ENCODE measurements at regions not wholly inside any gene's neighbourhood (a gene's known extent, or its start where the extent isn't known, plus 50 kb on each side); places are given as distances from the start of the nearest gene placed in this dataset.
"Not testable (repeated sequence)": the region's sequence is repeated elsewhere in the genome, so short reads cannot be mapped to it uniquely, and the experiment has no call there.

DNA sequence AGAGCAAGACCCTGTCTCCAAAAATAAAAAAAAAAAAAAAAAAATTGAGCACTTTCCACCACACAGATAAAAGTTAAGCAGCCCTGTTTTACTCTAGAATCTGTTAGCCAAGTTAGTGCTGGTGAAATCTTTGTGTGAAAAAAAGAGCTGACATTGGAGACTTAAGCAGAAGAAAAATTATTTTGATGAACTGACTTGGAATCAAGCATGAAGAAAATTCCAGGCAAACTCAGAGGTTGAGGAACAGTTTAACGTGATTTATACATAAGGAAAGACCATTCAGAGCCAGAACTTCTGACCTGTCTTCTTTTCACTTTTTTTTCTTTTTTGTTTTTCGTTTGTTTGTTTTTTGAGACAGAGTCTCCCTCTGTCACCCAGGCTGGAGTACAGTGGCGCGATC is 79.6 kb upstream of the RBPJ start:
- H3K27ac ChIP-seq: no peak overlapping the region
- no peaks in the 10 kb centered on the region for H3K36me3 ChIP-seq
- TF ChIP-seq, protein P1, sequence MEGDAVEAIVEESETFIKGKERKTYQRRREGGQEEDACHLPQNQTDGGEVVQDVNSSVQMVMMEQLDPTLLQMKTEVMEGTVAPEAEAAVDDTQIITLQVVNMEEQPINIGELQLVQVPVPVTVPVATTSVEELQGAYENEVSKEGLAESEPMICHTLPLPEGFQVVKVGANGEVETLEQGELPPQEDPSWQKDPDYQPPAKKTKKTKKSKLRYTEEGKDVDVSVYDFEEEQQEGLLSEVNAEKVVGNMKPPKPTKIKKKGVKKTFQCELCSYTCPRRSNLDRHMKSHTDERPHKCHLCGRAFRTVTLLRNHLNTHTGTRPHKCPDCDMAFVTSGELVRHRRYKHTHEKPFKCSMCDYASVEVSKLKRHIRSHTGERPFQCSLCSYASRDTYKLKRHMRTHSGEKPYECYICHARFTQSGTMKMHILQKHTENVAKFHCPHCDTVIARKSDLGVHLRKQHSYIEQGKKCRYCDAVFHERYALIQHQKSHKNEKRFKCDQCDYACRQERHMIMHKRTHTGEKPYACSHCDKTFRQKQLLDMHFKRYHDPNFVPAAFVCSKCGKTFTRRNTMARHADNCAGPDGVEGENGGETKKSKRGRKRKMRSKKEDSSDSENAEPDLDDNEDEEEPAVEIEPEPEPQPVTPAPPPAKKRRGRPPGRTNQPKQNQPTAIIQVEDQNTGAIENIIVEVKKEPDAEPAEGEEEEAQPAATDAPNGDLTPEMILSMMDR (IDR thresholded peaks at IDR 0.05): no peak
- H3K4me1 ChIP-seq: peaks cover 3 to 5% of the 10 kb centered on the region in 2 donors
- no peaks in the 10 kb centered on the region for H3K27me3 ChIP-seq
- no peak for ATAC-seq
- H3K4me3 ChIP-seq: no peak overlapping the region
- H3K9me3 ChIP-seq: no peaks in the 10 kb centered on the region
- DNase-seq: no peak
- intact Hi-C loops (cut with DNase I): no loop called here

DNA sequence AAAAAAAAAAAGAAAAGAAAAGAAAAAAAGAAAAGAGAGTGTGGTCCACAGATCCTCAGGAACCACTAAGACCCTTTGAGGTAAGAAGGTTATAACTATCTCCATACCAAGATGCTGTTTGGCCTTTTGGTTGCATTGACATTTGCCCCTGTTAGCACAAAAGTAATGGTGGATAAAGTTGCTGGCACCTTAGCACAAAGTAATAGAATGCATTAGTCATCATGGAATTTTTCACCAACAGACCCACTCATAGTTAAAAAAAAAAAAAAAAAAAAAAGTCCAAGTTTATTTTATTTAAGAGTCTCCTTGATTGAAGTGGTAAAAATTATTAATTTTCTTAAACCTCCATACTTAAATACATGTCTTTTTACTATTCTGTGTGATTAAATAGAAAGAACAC is 78.4 kb upstream of the RBPJ start:
- no peaks in the 10 kb centered on the region for H3K9me3 ChIP-seq
- no peak for ATAC-seq
- H3K27me3 ChIP-seq: no peaks in the 10 kb centered on the region
- no peaks in the 10 kb centered on the region for H3K36me3 ChIP-seq
- no peak for DNase-seq
- intact Hi-C loops (cut with DNase I): no loop called here
- TF ChIP-seq, protein P1 (IDR thresholded peaks at IDR 0.05): no peak
- peaks cover 3 to 5% of the 10 kb centered on the region in 2 donors for H3K4me1 ChIP-seq
- no peak overlapping the region for H3K27ac ChIP-seq
- no peak overlapping the region for H3K4me3 ChIP-seq

GRCh38 chr4:26244138-26244537 is 76.7 kb upstream of the RBPJ start:
- H3K4me1 ChIP-seq; H3K4me3 ChIP-seq; H3K27me3 ChIP-seq; H3K36me3 ChIP-seq; H3K9me3 ChIP-seq; ATAC-seq; DNase-seq; intact Hi-C loops (cut with DNase I); H3K27ac ChIP-seq: not testable (repeated sequence)

DNA sequence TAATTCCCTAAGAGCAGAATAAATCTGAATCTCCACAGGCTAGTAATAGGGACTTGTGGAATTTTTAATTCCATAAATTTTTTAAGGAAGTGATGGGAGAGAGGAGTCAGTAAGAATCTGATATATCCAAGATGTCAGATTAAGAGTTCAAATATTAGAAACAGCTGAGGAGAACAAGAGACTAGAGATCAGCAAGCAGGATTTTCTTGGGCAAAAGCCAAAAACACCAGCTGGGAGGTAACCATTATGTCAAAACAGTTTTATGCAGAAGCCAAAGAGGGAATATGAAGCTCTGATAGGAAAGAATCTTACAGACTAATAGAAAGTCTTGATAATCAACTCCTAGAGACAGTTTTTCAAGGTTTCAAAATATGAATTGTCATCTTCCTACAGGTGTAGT is 72.2 kb upstream of the RBPJ start:
- intact Hi-C loops (cut with DNase I): no loop called here
- Histone ChIP-seq H3K27me3 (no peaks in the 10 kb centered on the region), H3K27ac (no peak overlapping the region), H3K36me3 (no peaks in the 10 kb centered on the region), H3K4me3 (no peak overlapping the region), H3K4me1 (no peaks in the 10 kb centered on the region), H3K9me3 (no peaks in the 10 kb centered on the region)
- TF ChIP-seq, protein P1 (IDR thresholded peaks at IDR 0.05): no peak
- ATAC-seq (no peak), DNase-seq (peak in 2 of 4 donors; percentile 78 to 83)

DNA sequence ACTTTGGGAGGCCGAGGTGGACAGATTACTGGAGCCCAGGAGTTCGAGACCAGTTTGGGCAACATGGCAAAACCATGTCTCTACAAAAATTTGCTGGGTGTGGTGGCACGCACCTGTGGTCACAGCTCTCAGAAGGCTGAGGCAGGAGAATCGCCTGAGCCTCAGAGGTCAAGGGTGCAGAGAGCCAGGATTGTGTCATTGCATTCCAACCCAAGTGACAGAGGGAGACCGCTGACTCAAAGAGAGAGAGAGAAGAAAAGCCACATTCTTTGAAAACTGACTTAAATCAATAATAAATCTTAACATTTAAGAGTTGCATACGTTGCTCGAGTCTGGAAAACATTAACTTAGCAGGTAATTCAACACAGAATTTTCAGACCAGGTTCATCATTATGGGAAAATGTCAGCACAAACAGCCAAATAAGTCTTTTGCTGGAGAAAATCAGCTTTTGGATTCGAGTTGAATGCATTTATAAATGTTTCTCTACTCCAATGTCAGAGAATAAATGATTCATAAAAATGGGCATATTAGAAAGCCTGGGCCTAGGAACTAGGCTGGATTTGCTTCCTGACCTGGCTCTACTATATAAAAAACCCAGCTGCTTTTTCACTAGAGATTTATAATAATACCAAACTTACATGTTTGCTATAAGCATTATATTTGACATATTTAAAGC is 68.3 kb upstream of the RBPJ start:
- DNase-seq (no peak), ATAC-seq (no peak)
- H3K36me3 ChIP-seq: no peaks in the 10 kb centered on the region
- H3K27me3 ChIP-seq: no peaks in the 10 kb centered on the region
- no peak overlapping the region for H3K4me3 ChIP-seq
- H3K9me3 ChIP-seq: no peaks in the 10 kb centered on the region
- H3K27ac ChIP-seq: no peak overlapping the region
- TF ChIP-seq, protein P1 (IDR thresholded peaks at IDR 0.05): no peak
- peaks cover 0 to 5% of the 10 kb centered on the region in 2 donors for H3K4me1 ChIP-seq
- intact Hi-C loops (cut with DNase I): no loop called here

GRCh38 chr4:26253968-26254367 is 66.8 kb upstream of the RBPJ start:
- Histone ChIP-seq H3K27me3 (no peaks in the 10 kb centered on the region), H3K4me1 (peaks cover 0 to 17% of the 10 kb centered on the region in 2 donors), H3K36me3 (no peaks in the 10 kb centered on the region), H3K4me3 (no peak overlapping the region), H3K27ac (no peak overlapping the region), H3K9me3 (no peaks in the 10 kb centered on the region)
- TF ChIP-seq, protein P1 (IDR thresholded peaks at IDR 0.05): no peak
- intact Hi-C loops (cut with DNase I): no loop called here
- DNase-seq: no peak
- no peak for ATAC-seq

All from left lung (tissue), 4 donors.